Neural cell (in vitro differentiated cells): ENCODE measurements at regions not wholly inside any gene's neighbourhood (a gene's known extent, or its start where the extent isn't known, plus 50 kb on each side); places are given as distances from the start of the nearest gene placed in this dataset.

Source experiments
- H2AFZ ChIP-seq: fragments of 200-600, 300-800 bp; sonication (generic), shearing (Covaris generic); 2 replicates; pipeline ENCODE4 v1.6.0; 2014; ENCODE audit warnings: low read depth, mild to moderate bottlenecking, antibody characterized with exemption, low read length, moderate library complexity
- H3F3A ChIP-seq: fragments of 200-600 bp; shearing (Covaris generic); 2 replicates; pipeline ENCODE4 v1.6.1; 2016; ENCODE audit warnings: mild to moderate bottlenecking, moderate library complexity, mixed read lengths, antibody characterized with exemption, low read length; ENCODE audit not compliant: insufficient read depth, poor library complexity, severe bottlenecking
- H3K27ac ChIP-seq: fragments of 200-600, 300-800 bp; sonication (generic), shearing (Covaris generic); 2 replicates; pipeline ENCODE4 v1.5.1; 2014; ENCODE audit warnings: mild to moderate bottlenecking, low read length, moderate library complexity
- H3K27me3 ChIP-seq: fragments of 300-800, 200-600 bp; sonication (generic), shearing (Covaris generic); 2 replicates; pipeline ENCODE4 v1.6.0; 2014; ENCODE audit warnings: mild to moderate bottlenecking, low read depth, low read length, moderate library complexity; ENCODE audit not compliant: insufficient read depth
- H3K36me3 ChIP-seq: fragments of 300-800, 200-600 bp; sonication (generic), shearing (Covaris generic); 2 replicates; pipeline ENCODE4 v1.5.1; 2014; ENCODE audit warnings: mild to moderate bottlenecking, antibody characterized with exemption, low read length, moderate library complexity; ENCODE audit not compliant: insufficient read depth
- H3K4me2 ChIP-seq: fragments of 300-800, 200-600 bp; sonication (generic), shearing (Covaris generic); 2 replicates; pipeline ENCODE4 v1.6.0; 2014; ENCODE audit warnings: mild to moderate bottlenecking, low read length
- H3K4me3 ChIP-seq: fragments of 300-800, 200-600 bp; sonication (generic), shearing (Covaris generic); 2 replicates; pipeline ENCODE4 v1.5.1; 2014; ENCODE audit warnings: mild to moderate bottlenecking, low read length, moderate library complexity
- H3K79me2 ChIP-seq: fragments of 200-600 bp; shearing (Covaris generic); replicated peaks from 2 replicates; pipeline ENCODE4 v1.6.0; 2014; ENCODE audit warnings: mild to moderate bottlenecking, low read length, moderate library complexity; ENCODE audit not compliant: insufficient read depth
- H3K9ac ChIP-seq: fragments of 300-800, 200-600 bp; sonication (generic), shearing (Covaris generic); 2 replicates; pipeline ENCODE4 v1.6.1; 2016; ENCODE audit warnings: mild to moderate bottlenecking, low read length, mixed read lengths
- H3K9me2 ChIP-seq: fragments of 200-600 bp; shearing (Covaris generic); 2 replicates; pipeline ENCODE4 v1.6.1; 2016; ENCODE audit warnings: mild to moderate bottlenecking, low read length, mixed read lengths; ENCODE audit not compliant: insufficient read depth
- H3K9me3 ChIP-seq: fragments of 200-600, 300-800 bp; sonication (generic), shearing (Covaris generic); 2 replicates; pipeline ENCODE4 v1.6.1; 2016; ENCODE audit warnings: mild to moderate bottlenecking, mixed run types, low read length, moderate library complexity, mixed read lengths
- H4K20me1 ChIP-seq: fragments of 200-600 bp; shearing (Covaris generic); 2 replicates; pipeline ENCODE4 v1.6.1; 2016; ENCODE audit warnings: mild to moderate bottlenecking, mixed run types; ENCODE audit not compliant: insufficient read depth
- CTCF ChIP-seq: fragments of 450-650 bp; IDR thresholded peaks from 2 replicates; pipeline ENCODE4 v1.5.1; 2014; ENCODE audit warnings: antibody characterized with exemption, mild to moderate bottlenecking, moderate library complexity; ENCODE audit not compliant: poor library complexity, severe bottlenecking
- EP300 ChIP-seq: fragments of 450-650 bp; conservative IDR thresholded peaks from 2 replicates; pipeline ENCODE4 v1.6.1; 2014; ENCODE audit warnings: antibody characterized with exemption, mild to moderate bottlenecking, moderate library complexity; ENCODE audit not compliant: poor library complexity, severe bottlenecking
- EZH2 ChIP-seq: fragments of 200-600, 300-800 bp; shearing (Covaris generic), sonication (generic); IDR thresholded peaks from 2 replicates; pipeline ENCODE4 v1.6.1; 2014; ENCODE audit warnings: antibody characterized with exemption, low read length, borderline replicate concordance, mild to moderate bottlenecking; ENCODE audit not compliant: insufficient read depth, poor library complexity, severe bottlenecking
- MXI1 ChIP-seq: fragments of 450-650 bp; conservative IDR thresholded peaks from 2 replicates; pipeline ENCODE4 v1.6.1; 2014; ENCODE audit warnings: antibody characterized with exemption, mild to moderate bottlenecking; ENCODE audit not compliant: poor library complexity, severe bottlenecking
- POLR2AphosphoS5 ChIP-seq: IDR thresholded peaks from 2 replicates; pipeline ENCODE4 v1.6.1; 2012
- RAD21 ChIP-seq: fragments of 450-650 bp; conservative IDR thresholded peaks from 2 replicates; pipeline ENCODE4 v1.6.1; 2014; ENCODE audit warnings: antibody characterized with exemption, mild to moderate bottlenecking, moderate library complexity
- REST ChIP-seq: IDR thresholded peaks from 2 replicates; pipeline ENCODE4 v1.6.1; 2012; ENCODE audit warnings: borderline replicate concordance
- SMC3 ChIP-seq: fragments of 450-650 bp; conservative IDR thresholded peaks from 2 replicates; pipeline ENCODE4 v1.6.1; 2014; ENCODE audit warnings: antibody characterized with exemption, mild to moderate bottlenecking, moderate library complexity; ENCODE audit not compliant: poor library complexity
- TAF1 ChIP-seq: IDR thresholded peaks from 2 replicates; pipeline ENCODE4 v1.6.1; 2012; ENCODE audit warnings: low read depth

GRCh38 chr10:29962166-29962850 lies 97.1 kb downstream of the JCAD start:
- Histone ChIP-seq H3K9me2 (no peaks in the 10 kb centered on the region), H3F3A (no peaks in the 10 kb centered on the region), H3K4me2 (no peak overlapping the region), H3K27me3 (no peaks in the 10 kb centered on the region), H2AFZ (no peak overlapping the region), H3K9me3 (no peaks in the 10 kb centered on the region), H3K9ac (no peak overlapping the region), H3K36me3 (no peaks in the 10 kb centered on the region), H3K79me2 (no peaks in the 10 kb centered on the region), H3K4me3 (no peak overlapping the region), H3K27ac (no peak overlapping the region), H4K20me1 (no peaks in the 10 kb centered on the region)
- TF ChIP-seq POLR2AphosphoS5 (no peak), EZH2 (no peak), CTCF (no peak), TAF1 (no peak), REST (no peak), MXI1 (no peak), RAD21 (no peak), SMC3 (no peak), EP300 (no peak)

- no peak overlapping the region for H2AFZ ChIP-seq
- H3K4me2 ChIP-seq = no peak overlapping the region
- TF ChIP-seq EP300 (no peak), TAF1 (no peak)
- no peaks in the 10 kb centered on the region for H4K20me1 ChIP-seq
- no peaks in the 10 kb centered on the region for H3K9me3 ChIP-seq
- no peaks in the 10 kb centered on the region for H3F3A ChIP-seq
- H3K9me2 ChIP-seq = no peaks in the 10 kb centered on the region
- H3K9ac ChIP-seq = no peak overlapping the region
- H3K36me3 ChIP-seq = no peaks in the 10 kb centered on the region
- H3K27ac ChIP-seq = no peak overlapping the region
- H3K27me3 ChIP-seq = no peaks in the 10 kb centered on the region
- no peaks in the 10 kb centered on the region for H3K79me2 ChIP-seq
- H3K4me3 ChIP-seq = no peak overlapping the region
These were observed 98.0 kb downstream of the JCAD start for GRCh38 chr10:29961351-29961750.
